SK-N-SH (cell line): ENCODE measurements at regions not wholly inside any gene's neighbourhood (a gene's known extent, or its start where the extent isn't known, plus 50 kb on each side); places are given as distances from the start of the nearest gene placed in this dataset.

ENCODE experiments used
- CTCF ChIA-PET: fragments of 300-600, 350-600 bp; formaldehyde crosslinking; extraction: SDS; loops from one replicate; lab custom pipeline; 2021; lab: Yijun Ruan, JAX
- POLR2A ChIA-PET: fragments of 350-600 bp; sonication (Branson Sonifier 250); formaldehyde crosslinking; extraction: SDS; loops from one replicate; lab custom pipeline; 2020; ENCODE audit warnings: antibody characterized with exemption, inconsistent platforms; lab: Yijun Ruan, JAX
- DNase-seq: peaks from one replicate; pipeline ENCODE4 v3.0.0; 2012
- H2AFZ ChIP-seq: fragments of 200-600 bp; sonication (generic); 2 replicates; pipeline ENCODE4 v1.8.1; 2016; ENCODE audit warnings: antibody characterized with exemption, mild to moderate bottlenecking, low read depth
- H3F3A ChIP-seq: fragments of 200-600 bp; sonication (generic); replicated peaks from 2 replicates; pipeline ENCODE3; 2016; ENCODE audit warnings: antibody characterized with exemption, mild to moderate bottlenecking; ENCODE audit not compliant: insufficient read depth
- H3K27ac ChIP-seq, 2 experiments: fragments of 200-500 bp in 1 of 2; fragments of 200-600 bp in 1 of 2; sonication (Bioruptor generic) in 1 of 2; sonication (generic), shearing (Covaris generic) in 1 of 2; 2 replicates each; pipeline versions ENCODE4 v1.5.1 to v1.6.1; 2014 to 2016; ENCODE audit warnings: low read depth in 2 of 2, inconsistent platforms in 1 of 2, low read length in 1 of 2, mild to moderate bottlenecking in 1 of 2, mixed read lengths in 1 of 2
- H3K27me3 ChIP-seq: fragments of 200-600 bp; sonication (generic), shearing (Covaris generic); 2 replicates; pipeline ENCODE4 v1.6.1; 2016; ENCODE audit warnings: mixed run types; ENCODE audit not compliant: insufficient read depth
- H3K36me3 ChIP-seq, 2 experiments: fragments of 200-500 bp in 1 of 2; fragments of 200-600 bp in 1 of 2; sonication (Bioruptor generic) in 1 of 2; sonication (generic) in 1 of 2; replicated peaks in 1 of 2; 2 replicates each; pipeline versions ENCODE3 to v1.5.1; 2014 to 2016; ENCODE audit warnings: low read length in 1 of 2, mild to moderate bottlenecking in 1 of 2; ENCODE audit not compliant: insufficient read depth in 2 of 2, control insufficient read depth in 1 of 2
- H3K4me1 ChIP-seq, 2 experiments: fragments of 200-500 bp in 1 of 2; fragments of 200-600 bp in 1 of 2; sonication (Bioruptor generic) in 1 of 2; sonication (generic), shearing (Covaris generic) in 1 of 2; 2 replicates each; pipeline versions ENCODE4 v1.5.1 to v1.6.1; 2014 to 2016; ENCODE audit warnings: low read depth in 1 of 2, low read length in 1 of 2, mixed run types in 1 of 2; ENCODE audit not compliant: insufficient read depth in 2 of 2, control insufficient read depth in 1 of 2
- H3K4me2 ChIP-seq: fragments of 200-600 bp; sonication (generic), shearing (Covaris generic); 2 replicates; pipeline ENCODE4 v1.6.1; 2017; ENCODE audit warnings: mixed run types
- H3K4me3 ChIP-seq, 2 experiments: fragments of 200-500 bp in 1 of 2; fragments of 200-600 bp in 1 of 2; sonication (Bioruptor generic) in 1 of 2; sonication (generic), shearing (Covaris generic) in 1 of 2; 2 replicates each; pipeline versions ENCODE4 v1.5.1 to v1.8.1; 2014 to 2016; ENCODE audit warnings: low read depth in 2 of 2, inconsistent platforms in 1 of 2, low read length in 1 of 2, mild to moderate bottlenecking in 1 of 2, mixed read lengths in 1 of 2, moderate library complexity in 1 of 2
- H3K79me2 ChIP-seq: fragments of 200-600 bp; sonication (generic); 2 replicates; pipeline ENCODE4 v1.8.1; 2017; ENCODE audit warnings: mild to moderate bottlenecking; ENCODE audit not compliant: insufficient read depth
- H3K9ac ChIP-seq: fragments of 200-600 bp; sonication (generic); 2 replicates; pipeline ENCODE4 v1.6.1; 2017; ENCODE audit warnings: mixed run types
- H3K9me2 ChIP-seq: fragments of 200-600 bp; sonication (generic); 2 replicates; pipeline ENCODE4 v1.6.1; 2017; ENCODE audit warnings: mixed run types
- H3K9me3 ChIP-seq: fragments of 200-600 bp; sonication (generic); 2 replicates; pipeline ENCODE4 v1.6.1; 2017; ENCODE audit warnings: mixed run types, mild to moderate bottlenecking, moderate library complexity
- H4K20me1 ChIP-seq: fragments of 200-600 bp; sonication (generic); 2 replicates; pipeline ENCODE4 v1.6.1; 2017; ENCODE audit warnings: mild to moderate bottlenecking, mixed run types; ENCODE audit not compliant: insufficient read depth
- EZH2phosphoT487 ChIP-seq: fragments of 200-600 bp; sonication (generic); IDR thresholded peaks from 2 replicates; pipeline ENCODE4 v1.6.1; 2017; ENCODE audit warnings: low read depth, mixed run types, mild to moderate bottlenecking, antibody characterized with exemption, moderate library complexity, borderline replicate concordance
- FOSL2 ChIP-seq: IDR thresholded peaks from 2 replicates; pipeline ENCODE4 v1.4.0; 2012; ENCODE audit warnings: low read depth, mild to moderate bottlenecking, moderate library complexity, borderline replicate concordance
- FOXJ3 ChIP-seq: sonication (generic); formaldehyde crosslinking; IDR thresholded peaks from 2 replicates; pipeline ENCODE4 v1.5.1; 2020; ENCODE audit warnings: mild to moderate bottlenecking, missing genetic modification reagents
- GABPA ChIP-seq: IDR thresholded peaks from 2 replicates; pipeline ENCODE4 v1.4.0; 2012; ENCODE audit warnings: low read depth, mild to moderate bottlenecking
- IRF3 ChIP-seq: fragments of 150-350 bp; IDR thresholded peaks from 2 replicates; pipeline ENCODE4 v1.6.1; 2016; ENCODE audit warnings: mild to moderate bottlenecking, low read depth, low read length
- JUND ChIP-seq: IDR thresholded peaks from 2 replicates; pipeline ENCODE4 v1.4.0; 2012
- MEF2A ChIP-seq: IDR thresholded peaks from 2 replicates; pipeline ENCODE4 v1.4.0; 2012; ENCODE audit warnings: low read depth, borderline replicate concordance
- MXI1 ChIP-seq: IDR thresholded peaks from 2 replicates; pipeline ENCODE4 v1.6.1; 2012; ENCODE audit warnings: mild to moderate bottlenecking, low read depth, low read length, improper control_type of control experiment
- NFIC ChIP-seq: IDR thresholded peaks from 2 replicates; pipeline ENCODE4 v1.4.0; 2012; ENCODE audit warnings: borderline replicate concordance
- RCOR1 ChIP-seq: fragments of 150-350 bp; IDR thresholded peaks from 2 replicates; pipeline ENCODE4 v1.6.1; 2017; ENCODE audit warnings: antibody characterized with exemption, low read length
- RFX5 ChIP-seq: IDR thresholded peaks from 2 replicates; pipeline ENCODE4 v1.6.1; 2012; ENCODE audit warnings: mild to moderate bottlenecking, improper control_type of control experiment, low read length
- RXRA ChIP-seq: IDR thresholded peaks from 2 replicates; pipeline ENCODE4 v1.4.0; 2012; ENCODE audit warnings: low read depth, mild to moderate bottlenecking, borderline replicate concordance
- SIN3A ChIP-seq: IDR thresholded peaks from 2 replicates; pipeline ENCODE4 v1.6.1; 2012; ENCODE audit warnings: low read depth, mild to moderate bottlenecking, low read length, moderate library complexity, borderline replicate concordance
- SMC3 ChIP-seq: IDR thresholded peaks from 2 replicates; pipeline ENCODE4 v1.6.1; 2012; ENCODE audit warnings: low read depth, low read length, improper control_type of control experiment
- TEAD4 ChIP-seq: IDR thresholded peaks from 2 replicates; pipeline ENCODE4 v1.4.0; 2012; ENCODE audit warnings: mild to moderate bottlenecking, borderline replicate concordance; ENCODE audit not compliant: insufficient read depth
- USF2 ChIP-seq: fragments of 150-350 bp; IDR thresholded peaks from 2 replicates; pipeline ENCODE4 v1.6.1; 2017; ENCODE audit warnings: antibody characterized with exemption, low read length, low read depth, borderline replicate concordance
- WGBS: methylation state at CpG from one replicate; pipeline ENCODE4 v1.1.6; 2017; ENCODE audit warnings: low lambda C conversion rate; 5-methylcytosine and 5-hydroxymethylcytosine counted together
- TF ChIP-seq, protein P1 (sequence below): IDR thresholded peaks from 2 replicates; pipeline ENCODE4 v1.4.0; 2012; ENCODE audit warnings: low read depth, borderline replicate concordance
- TF ChIP-seq, protein P2 (sequence below): IDR thresholded peaks from 2 replicates; pipeline ENCODE4; 2012

- no peak overlapping the region for H3K9ac ChIP-seq
- TF ChIP-seq USF2 (no peak), NFIC (no peak), TEAD4 (no peak), FOSL2 (no peak), FOXJ3 (CRISPR knock-in tag) (no peak), MXI1 (no peak), EZH2phosphoT487 (no peak), MEF2A (no peak), IRF3 (no peak), SIN3A (no peak), RXRA (no peak), GABPA (no peak)
- TF ChIP-seq, protein P1, sequence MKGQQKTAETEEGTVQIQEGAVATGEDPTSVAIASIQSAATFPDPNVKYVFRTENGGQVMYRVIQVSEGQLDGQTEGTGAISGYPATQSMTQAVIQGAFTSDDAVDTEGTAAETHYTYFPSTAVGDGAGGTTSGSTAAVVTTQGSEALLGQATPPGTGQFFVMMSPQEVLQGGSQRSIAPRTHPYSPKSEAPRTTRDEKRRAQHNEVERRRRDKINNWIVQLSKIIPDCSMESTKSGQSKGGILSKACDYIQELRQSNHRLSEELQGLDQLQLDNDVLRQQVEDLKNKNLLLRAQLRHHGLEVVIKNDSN: no peak
- TF ChIP-seq, protein P2, sequence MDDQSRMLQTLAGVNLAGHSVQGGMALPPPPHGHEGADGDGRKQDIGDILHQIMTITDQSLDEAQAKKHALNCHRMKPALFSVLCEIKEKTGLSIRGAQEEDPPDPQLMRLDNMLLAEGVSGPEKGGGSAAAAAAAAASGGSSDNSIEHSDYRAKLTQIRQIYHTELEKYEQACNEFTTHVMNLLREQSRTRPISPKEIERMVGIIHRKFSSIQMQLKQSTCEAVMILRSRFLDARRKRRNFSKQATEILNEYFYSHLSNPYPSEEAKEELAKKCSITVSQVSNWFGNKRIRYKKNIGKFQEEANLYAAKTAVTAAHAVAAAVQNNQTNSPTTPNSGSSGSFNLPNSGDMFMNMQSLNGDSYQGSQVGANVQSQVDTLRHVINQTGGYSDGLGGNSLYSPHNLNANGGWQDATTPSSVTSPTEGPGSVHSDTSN: no peak
- TF ChIP-seq, all 33 proteins: peak for 0
- WGBS: 78% methylated on average over 7 of the region's 7 CpGs
- Histone ChIP-seq H3K4me1 (no peaks in the 10 kb centered on the region), H3K4me2 (no peak overlapping the region), H3K9me2 (no peaks in the 10 kb centered on the region), H4K20me1 (no peaks in the 10 kb centered on the region), H3K36me3 (no peaks in the 10 kb centered on the region), H3K4me3 (no peak overlapping the region), H3K79me2 (no peaks in the 10 kb centered on the region), H3K27ac (no peak overlapping the region), H3F3A (no peaks in the 10 kb centered on the region), H3K27me3 (no peaks in the 10 kb centered on the region), H3K9me3 (no peaks in the 10 kb centered on the region), H2AFZ (no peak overlapping the region)
- ChIA-PET CTCF (no interaction called here), POLR2A (no interaction called here)
- DNase-seq: no peak
These were observed 249.4 kb downstream of the MN1 start for GRCh38 chr22:27552176-27552575.

DNA sequence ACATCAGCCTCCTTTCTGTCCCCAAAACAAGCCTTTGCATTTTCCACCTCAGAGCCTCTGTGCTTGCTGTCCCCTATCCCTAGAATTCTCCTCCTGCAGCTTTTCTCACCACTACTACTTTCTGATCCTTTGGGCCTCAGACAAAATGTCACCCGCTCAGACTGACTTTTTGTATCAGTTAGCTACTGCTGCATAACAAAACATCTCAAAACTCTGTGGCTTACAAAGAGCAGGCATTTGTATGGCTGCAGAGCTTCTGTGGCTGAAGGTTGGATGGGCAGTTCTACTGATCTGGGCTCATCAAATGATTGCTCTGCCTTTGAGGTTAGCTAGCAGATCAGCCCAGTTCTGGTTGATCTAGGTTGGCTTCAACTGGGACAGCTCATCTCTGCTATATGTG lies 248.7 kb downstream of the MN1 start:
- no peaks in the 10 kb centered on the region for H3K9me2 ChIP-seq
- H3K9ac ChIP-seq: no peak overlapping the region
- no peaks in the 10 kb centered on the region for H3K79me2 ChIP-seq
- no peak overlapping the region for H3K4me3 ChIP-seq
- DNase-seq: no peak
- no peak overlapping the region for H2AFZ ChIP-seq
- TF ChIP-seq GABPA (no peak), SMC3 (no peak), RCOR1 (no peak), RFX5 (no peak), NFIC (no peak), JUND (no peak), IRF3 (no peak), TEAD4 (no peak)
- TF ChIP-seq, all 33 proteins: peak for 0
- 75% methylated on average over 1 of the region's 1 CpG for WGBS
- Histone ChIP-seq H3K27ac (no peak overlapping the region), H4K20me1 (no peaks in the 10 kb centered on the region), H3K36me3 (no peaks in the 10 kb centered on the region), H3K27me3 (no peaks in the 10 kb centered on the region), H3K4me2 (no peak overlapping the region), H3K4me1 (no peaks in the 10 kb centered on the region), H3K9me3 (no peaks in the 10 kb centered on the region), H3F3A (no peaks in the 10 kb centered on the region)
- POLR2A ChIA-PET: no interaction called here
- CTCF ChIA-PET: no interaction called here
